Mesendoderm (in vitro differentiated cells): ENCODE measurements at regions not wholly inside any gene's neighbourhood (a gene's known extent, or its start where the extent isn't known, plus 50 kb on each side); places are given as distances from the start of the nearest gene placed in this dataset.

Experiments
- DNase-seq: peaks from one replicate; pipeline ENCODE4 v3.0.0; 2013
- H2AK5ac ChIP-seq: 2 replicates; pipeline ENCODE4 v1.6.1; 2013; ENCODE audit warnings: low read length, inconsistent platforms
- H2BK120ac ChIP-seq: 2 replicates; pipeline ENCODE4 v1.6.1; 2013; ENCODE audit warnings: low read depth, mild to moderate bottlenecking, low read length, moderate library complexity, mixed read lengths
- H2BK15ac ChIP-seq: replicated peaks from 2 replicates; pipeline ENCODE4 v1.6.1; 2013; ENCODE audit warnings: low read depth, mild to moderate bottlenecking, moderate library complexity
- H2BK5ac ChIP-seq: 2 replicates; pipeline ENCODE4 v1.6.1; 2013; ENCODE audit warnings: low read length, inconsistent platforms
- H3K18ac ChIP-seq: 2 replicates; pipeline ENCODE4 v1.6.1; 2013; ENCODE audit warnings: mild to moderate bottlenecking, low read length, mixed read lengths
- H3K23ac ChIP-seq: one replicate; pipeline ENCODE4 v1.6.1; 2013; ENCODE audit warnings: low read length
- H3K27ac ChIP-seq: 2 replicates; pipeline ENCODE4 v1.5.1; 2013; ENCODE audit warnings: low read depth, mild to moderate bottlenecking, inconsistent platforms, low read length, moderate library complexity
- H3K27me3 ChIP-seq: 2 replicates; pipeline ENCODE4 v1.6.1; 2013; ENCODE audit warnings: low read length, control low read depth, mild to moderate bottlenecking, inconsistent platforms; ENCODE audit not compliant: insufficient read depth, poor library complexity
- H3K36me3 ChIP-seq: 2 replicates; pipeline ENCODE4 v1.6.1; 2013; ENCODE audit warnings: low read length, inconsistent platforms; ENCODE audit not compliant: control insufficient read depth, insufficient read depth
- H3K4ac ChIP-seq: one replicate; pipeline ENCODE4 v1.6.1; 2013; ENCODE audit warnings: low read depth, mild to moderate bottlenecking, low read length, moderate library complexity
- H3K4me1 ChIP-seq: 2 replicates; pipeline ENCODE4 v1.6.1; 2013; ENCODE audit warnings: low read depth, low read length, inconsistent platforms; ENCODE audit not compliant: control insufficient read depth
- H3K4me2 ChIP-seq: 2 replicates; pipeline ENCODE4 v1.6.1; 2013; ENCODE audit warnings: low read length
- H3K4me3 ChIP-seq: 2 replicates; pipeline ENCODE4 v1.5.1; 2013; ENCODE audit warnings: mild to moderate bottlenecking, low read length
- H3K56ac ChIP-seq: one replicate; pipeline ENCODE4 v1.6.1; 2013; ENCODE audit warnings: low read length
- H3K79me1 ChIP-seq: 2 replicates; pipeline ENCODE4 v1.6.1; 2013; ENCODE audit warnings: low read length, inconsistent platforms
- H3K79me2 ChIP-seq: 2 replicates; pipeline ENCODE4 v1.6.1; 2013; ENCODE audit warnings: mild to moderate bottlenecking, low read length; ENCODE audit not compliant: control insufficient read depth, insufficient read depth
- H3K9ac ChIP-seq: 2 replicates; pipeline ENCODE4 v1.6.1; 2013; ENCODE audit warnings: low read length, inconsistent platforms
- H4K5ac ChIP-seq: one replicate; pipeline ENCODE4 v1.6.1; 2013; ENCODE audit warnings: low read length
- H4K8ac ChIP-seq: one replicate; pipeline ENCODE4 v1.6.1; 2013; ENCODE audit warnings: low read depth, mild to moderate bottlenecking, control low read depth, low read length, moderate library complexity
- WGBS: extraction: QIAGEN DNeasy Blood & Tissue Kit; methylation state at CpG from one replicate; pipeline ENCODE4 v1.1.7; 2013; ENCODE audit warnings: low lambda C conversion rate, missing lambda C conversion rate; ENCODE audit not compliant: insufficient coverage; ENCODE audit errors: extremely low coverage; 5-methylcytosine and 5-hydroxymethylcytosine counted together

- Histone ChIP-seq H4K8ac (no peak overlapping the region), H3K56ac (no peak overlapping the region), H3K4me2 (no peak overlapping the region), H3K27me3 (no peaks in the 10 kb centered on the region), H2BK5ac (no peak overlapping the region), H3K79me1 (no peaks in the 10 kb centered on the region), H2BK120ac (no peak overlapping the region), H3K4ac (no peak overlapping the region), H3K23ac (no peak overlapping the region), H2AK5ac (no peak overlapping the region), H3K9ac (no peak overlapping the region), H3K4me3 (no peak overlapping the region), H3K27ac (no peak overlapping the region), H3K79me2 (no peaks in the 10 kb centered on the region), H2BK15ac (no peak overlapping the region), H3K18ac (no peak overlapping the region), H3K4me1 (no peaks in the 10 kb centered on the region), H3K36me3 (no peaks in the 10 kb centered on the region), H4K5ac (no peak overlapping the region)
- no peak for DNase-seq
Observed at GRCh38 chr12:58368001-58368400, 426.6 kb downstream of the ATP23 start.

GRCh38 chr12:58369576-58369975 is 428.2 kb downstream of the ATP23 start:
- Histone ChIP-seq H4K8ac (no peak overlapping the region), H3K4me1 (no peaks in the 10 kb centered on the region), H3K36me3 (no peaks in the 10 kb centered on the region), H2BK120ac (no peak overlapping the region), H3K4ac (no peak overlapping the region), H3K27me3 (no peaks in the 10 kb centered on the region), H3K9ac (no peak overlapping the region), H3K27ac (no peak overlapping the region), H3K79me2 (no peaks in the 10 kb centered on the region), H3K4me3 (no peak overlapping the region), H2BK15ac (no peak overlapping the region), H4K5ac (no peak overlapping the region), H3K79me1 (no peaks in the 10 kb centered on the region), H3K23ac (no peak overlapping the region), H3K56ac (no peak overlapping the region), H3K18ac (no peak overlapping the region), H3K4me2 (no peak overlapping the region), H2AK5ac (no peak overlapping the region), H2BK5ac (no peak overlapping the region)
- no CpG with 5 or more reads among the region's 3 CpGs for WGBS
- no peak for DNase-seq

GRCh38 chr12:58372298-58372697 is 430.9 kb downstream of the ATP23 start:
- no peak overlapping the region for H3K27ac ChIP-seq
- no CpG with 5 or more reads among the region's 3 CpGs for WGBS
- no peaks in the 10 kb centered on the region for H3K4me1 ChIP-seq
- no peaks in the 10 kb centered on the region for H3K79me1 ChIP-seq
- no peak overlapping the region for H4K8ac ChIP-seq
- no peak overlapping the region for H3K4me2 ChIP-seq
- H4K5ac ChIP-seq, result no peak overlapping the region
- no peak overlapping the region for H3K4me3 ChIP-seq
- H3K9ac ChIP-seq, result no peak overlapping the region
- H2BK120ac ChIP-seq, result no peak overlapping the region
- no peak overlapping the region for H2AK5ac ChIP-seq
- H3K27me3 ChIP-seq, result no peaks in the 10 kb centered on the region
- no peak overlapping the region for H3K18ac ChIP-seq
- H3K36me3 ChIP-seq, result no peaks in the 10 kb centered on the region
- H3K23ac ChIP-seq, result no peak overlapping the region
- no peak overlapping the region for H3K4ac ChIP-seq
- H3K79me2 ChIP-seq, result no peaks in the 10 kb centered on the region
- no peak overlapping the region for H3K56ac ChIP-seq
- no peak for DNase-seq
- H2BK5ac ChIP-seq, result no peak overlapping the region
- H2BK15ac ChIP-seq, result no peak overlapping the region

GRCh38 chr12:58378028-58378427 is 436.7 kb downstream of the ATP23 start:
- Histone ChIP-seq H3K79me2 (no peaks in the 10 kb centered on the region), H3K18ac (no peak overlapping the region), H3K56ac (no peak overlapping the region), H3K9ac (no peak overlapping the region), H3K36me3 (no peaks in the 10 kb centered on the region), H4K8ac (no peak overlapping the region), H3K4me1 (no peaks in the 10 kb centered on the region), H3K27ac (no peak overlapping the region), H3K4me3 (no peak overlapping the region), H2BK120ac (no peak overlapping the region), H2BK5ac (no peak overlapping the region), H2BK15ac (no peak overlapping the region), H3K27me3 (no peaks in the 10 kb centered on the region), H3K4ac (no peak overlapping the region), H3K79me1 (no peaks in the 10 kb centered on the region), H2AK5ac (no peak overlapping the region), H3K4me2 (no peak overlapping the region), H4K5ac (no peak overlapping the region), H3K23ac (no peak overlapping the region)
- WGBS, result no CpG with 5 or more reads among the region's 2 CpGs
- DNase-seq, result no peak

- H2BK15ac ChIP-seq, result no peak overlapping the region
Observed at GRCh38 chr12:58381546-58381945, 440.2 kb downstream of the ATP23 start.

GRCh38 chr12:58384196-58384595 is 442.8 kb downstream of the ATP23 start:
- WGBS, result no CpG with 5 or more reads among the region's 1 CpG
- H3K23ac ChIP-seq, result no peak overlapping the region

More at GRCh38 chr12:58381546-58381945, 440.2 kb downstream of the ATP23 start:
- H3K56ac ChIP-seq, result no peak overlapping the region
- no peak overlapping the region for H2BK5ac ChIP-seq
- no peak overlapping the region for H3K23ac ChIP-seq
- H2AK5ac ChIP-seq, result no peak overlapping the region
- no peaks in the 10 kb centered on the region for H3K79me2 ChIP-seq
- H3K18ac ChIP-seq, result no peak overlapping the region
- H3K27ac ChIP-seq, result no peak overlapping the region
- H3K4me2 ChIP-seq, result no peak overlapping the region
- H3K36me3 ChIP-seq, result no peaks in the 10 kb centered on the region
- H3K4me3 ChIP-seq, result no peak overlapping the region
- WGBS, result no CpG with 5 or more reads among the region's 6 CpGs
- no peaks in the 10 kb centered on the region for H3K4me1 ChIP-seq
- DNase-seq, result no peak
- H4K5ac ChIP-seq, result no peak overlapping the region
- H2BK120ac ChIP-seq, result no peak overlapping the region
- no peak overlapping the region for H4K8ac ChIP-seq
- no peak overlapping the region for H3K4ac ChIP-seq
- H3K79me1 ChIP-seq, result no peaks in the 10 kb centered on the region
- no peak overlapping the region for H3K9ac ChIP-seq
- H3K27me3 ChIP-seq, result no peaks in the 10 kb centered on the region

More at GRCh38 chr12:58384196-58384595, 442.8 kb downstream of the ATP23 start:
- Histone ChIP-seq H2BK15ac (no peak overlapping the region), H3K27ac (no peak overlapping the region), H3K27me3 (no peaks in the 10 kb centered on the region), H2AK5ac (no peak overlapping the region), H3K18ac (no peak overlapping the region), H3K9ac (no peak overlapping the region), H3K4me2 (no peak overlapping the region), H3K4me1 (no peaks in the 10 kb centered on the region), H4K5ac (no peak overlapping the region), H2BK120ac (no peak overlapping the region), H3K79me2 (no peaks in the 10 kb centered on the region), H2BK5ac (no peak overlapping the region), H3K56ac (no peak overlapping the region), H3K4me3 (no peak overlapping the region), H3K4ac (peak overlapping the region; percentile 10), H4K8ac (no peak overlapping the region), H3K36me3 (no peaks in the 10 kb centered on the region), H3K79me1 (no peaks in the 10 kb centered on the region)
- DNase-seq, result no peak
